Trophoblast cell (in vitro differentiated cells and primary cell): ENCODE measurements at regions not wholly inside any gene's neighbourhood (a gene's known extent, or its start where the extent isn't known, plus 50 kb on each side); places are given as distances from the start of the nearest gene placed in this dataset.

Experiments
- DNase-seq, 2 donors: peaks; one replicate each; pipeline ENCODE4 v3.0.0-alpha.2; 2016
- H2AFZ ChIP-seq: 2 replicates; pipeline ENCODE4 v1.6.1; 2013; ENCODE audit warnings: low read length, moderate library complexity, mild to moderate bottlenecking; ENCODE audit not compliant: insufficient read depth, poor library complexity
- H2AK5ac ChIP-seq: 2 replicates; pipeline ENCODE4 v1.6.1; 2013; ENCODE audit warnings: mild to moderate bottlenecking, low read length
- H2BK120ac ChIP-seq: 2 replicates; pipeline ENCODE4 v1.6.1; 2013; ENCODE audit warnings: low read length, mild to moderate bottlenecking, moderate library complexity; ENCODE audit not compliant: insufficient read depth, poor library complexity
- H2BK12ac ChIP-seq: 2 replicates; pipeline ENCODE4 v1.6.1; 2013; ENCODE audit warnings: mild to moderate bottlenecking, low read length, moderate library complexity
- H2BK5ac ChIP-seq: 2 replicates; pipeline ENCODE4 v1.6.1; 2013; ENCODE audit warnings: low read length, low read depth, moderate library complexity, mild to moderate bottlenecking; ENCODE audit not compliant: poor library complexity
- H3K14ac ChIP-seq: 2 replicates; pipeline ENCODE4 v1.6.1; 2013; ENCODE audit warnings: mild to moderate bottlenecking, low read length
- H3K18ac ChIP-seq: 2 replicates; pipeline ENCODE4 v1.6.1; 2013; ENCODE audit warnings: mild to moderate bottlenecking, low read length
- H3K23ac ChIP-seq: 2 replicates; pipeline ENCODE4 v1.6.1; 2013; ENCODE audit warnings: low read length
- H3K27ac ChIP-seq: 2 replicates; pipeline ENCODE4 v1.5.1; 2013; ENCODE audit warnings: low read depth, mild to moderate bottlenecking, inconsistent platforms, low read length, moderate library complexity
- H3K27me3 ChIP-seq: 2 replicates; pipeline ENCODE4 v1.6.1; 2013; ENCODE audit warnings: inconsistent platforms, mild to moderate bottlenecking, low read length, moderate library complexity; ENCODE audit not compliant: insufficient read depth
- H3K36me3 ChIP-seq, 2 experiments: 1 replicate in 1 of 2; 2 replicates in 1 of 2; pipeline ENCODE4 v1.6.1; 2013; ENCODE audit warnings: low read length in 2 of 2, mild to moderate bottlenecking in 2 of 2, moderate library complexity in 1 of 2; ENCODE audit not compliant: insufficient read depth in 2 of 2, control insufficient read depth in 1 of 2
- H3K4ac ChIP-seq: 2 replicates; pipeline ENCODE4 v1.6.1; 2013; ENCODE audit warnings: low read depth, mild to moderate bottlenecking, low read length, moderate library complexity
- H3K4me1 ChIP-seq, 2 experiments: 1 replicate in 1 of 2; 2 replicates in 1 of 2; pipeline ENCODE4 v1.6.1; 2013; ENCODE audit warnings: low read length in 2 of 2, mild to moderate bottlenecking in 2 of 2, moderate library complexity in 1 of 2; ENCODE audit not compliant: insufficient read depth in 2 of 2, control insufficient read depth in 1 of 2
- H3K4me2 ChIP-seq: 2 replicates; pipeline ENCODE4 v1.6.1; 2013; ENCODE audit warnings: inconsistent platforms, mild to moderate bottlenecking, low read length, moderate library complexity
- H3K4me3 ChIP-seq: 2 replicates; pipeline ENCODE4 v1.5.1; 2013; ENCODE audit warnings: mild to moderate bottlenecking, low read depth, low read length, inconsistent platforms
- H3K79me1 ChIP-seq: one replicate; pipeline ENCODE4 v1.6.1; 2013; ENCODE audit warnings: low read length
- H3K79me2 ChIP-seq: 2 replicates; pipeline ENCODE4 v1.6.1; 2013; ENCODE audit warnings: low read length, mild to moderate bottlenecking; ENCODE audit not compliant: control insufficient read depth, insufficient read depth, poor library complexity
- H3K9ac ChIP-seq: 2 replicates; pipeline ENCODE4 v1.6.1; 2013; ENCODE audit warnings: mild to moderate bottlenecking, low read length
- H3K9me3 ChIP-seq: 2 replicates; pipeline ENCODE4 v1.6.1; 2013; ENCODE audit warnings: low read depth, mild to moderate bottlenecking, control low read depth, inconsistent platforms, low read length; ENCODE audit not compliant: insufficient read depth
- H4K12ac ChIP-seq: 2 replicates; pipeline ENCODE4 v1.6.1; 2013; ENCODE audit warnings: low read depth, mild to moderate bottlenecking, low read length, moderate library complexity
- H4K8ac ChIP-seq: 2 replicates; pipeline ENCODE4 v1.6.1; 2013; ENCODE audit warnings: low read depth, mild to moderate bottlenecking, low read length, moderate library complexity
- H4K91ac ChIP-seq: one replicate; pipeline ENCODE4 v1.6.1; 2013; ENCODE audit warnings: low read depth, mild to moderate bottlenecking, low read length, moderate library complexity
- WGBS: extraction: QIAGEN DNeasy Blood & Tissue Kit; methylation state at CpG from one replicate; pipeline ENCODE4 v1.1.7; 2013; ENCODE audit warnings: missing lambda C conversion rate; ENCODE audit not compliant: insufficient read length, insufficient coverage; ENCODE audit errors: extremely low coverage; 5-methylcytosine and 5-hydroxymethylcytosine counted together

DNA sequence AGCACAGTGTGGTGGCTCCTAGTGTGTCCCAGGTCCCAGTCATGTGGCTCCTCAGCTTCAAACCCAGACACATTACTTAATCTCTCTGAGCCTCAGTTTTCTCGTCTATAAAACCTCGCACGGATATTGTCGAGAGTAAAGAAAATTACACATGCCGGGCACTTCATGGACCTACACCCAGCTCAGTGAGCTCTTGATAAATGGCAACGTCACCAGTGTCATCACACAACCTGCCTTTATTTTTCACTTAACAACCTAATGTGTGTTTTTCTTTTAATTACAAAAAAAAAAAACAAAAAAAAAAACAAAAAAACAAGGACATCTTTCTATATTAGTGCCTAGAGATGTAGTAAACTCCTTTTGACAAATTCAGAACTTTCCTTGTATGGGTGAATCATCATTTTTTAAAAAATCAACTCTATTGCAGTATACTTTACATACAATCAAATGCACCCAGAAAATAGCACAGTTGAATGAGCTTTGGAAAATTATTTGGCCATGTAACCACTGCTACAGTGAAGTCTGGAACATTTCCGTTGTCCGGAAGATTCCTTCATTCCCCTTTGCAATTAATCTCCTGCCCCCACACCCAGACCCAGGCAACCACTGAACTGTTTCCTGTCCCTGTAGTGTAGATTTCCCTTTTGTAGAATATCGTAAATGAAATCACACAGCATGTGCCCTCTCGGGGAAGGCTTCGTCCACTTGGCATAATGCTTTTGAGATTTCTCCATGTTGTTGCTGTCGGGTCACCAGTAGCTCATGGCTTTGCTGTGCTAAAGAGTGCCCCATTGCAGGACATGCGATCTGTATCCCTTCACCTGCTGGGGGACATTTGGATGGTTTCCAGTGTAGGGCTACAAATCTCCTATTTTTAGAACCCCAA is 100.4 kb upstream of the LARP1 start:
- Histone ChIP-seq H3K27ac (no peak overlapping the region), H2BK12ac (no peak overlapping the region), H4K8ac (no peak overlapping the region), H3K79me2 (no peaks in the 10 kb centered on the region), H3K79me1 (no peaks in the 10 kb centered on the region), H3K14ac (no peak overlapping the region), H3K36me3 (no peaks in the 10 kb centered on the region), H4K12ac (no peak overlapping the region), H3K4ac (no peak overlapping the region), H3K18ac (no peak overlapping the region), H4K91ac (no peak overlapping the region), H3K9me3 (no peaks in the 10 kb centered on the region), H3K23ac (no peak overlapping the region), H2AK5ac (no peak overlapping the region), H3K9ac (no peak overlapping the region), H3K27me3 (no peaks in the 10 kb centered on the region), H3K4me1 (no peaks in the 10 kb centered on the region), H3K4me3 (no peak overlapping the region), H2BK5ac (no peak overlapping the region), H2AFZ (no peak overlapping the region), H2BK120ac (no peak overlapping the region), H3K4me2 (no peak overlapping the region)
- no CpG with 5 or more reads among the region's 13 CpGs for WGBS
- DNase-seq = no peak

DNA sequence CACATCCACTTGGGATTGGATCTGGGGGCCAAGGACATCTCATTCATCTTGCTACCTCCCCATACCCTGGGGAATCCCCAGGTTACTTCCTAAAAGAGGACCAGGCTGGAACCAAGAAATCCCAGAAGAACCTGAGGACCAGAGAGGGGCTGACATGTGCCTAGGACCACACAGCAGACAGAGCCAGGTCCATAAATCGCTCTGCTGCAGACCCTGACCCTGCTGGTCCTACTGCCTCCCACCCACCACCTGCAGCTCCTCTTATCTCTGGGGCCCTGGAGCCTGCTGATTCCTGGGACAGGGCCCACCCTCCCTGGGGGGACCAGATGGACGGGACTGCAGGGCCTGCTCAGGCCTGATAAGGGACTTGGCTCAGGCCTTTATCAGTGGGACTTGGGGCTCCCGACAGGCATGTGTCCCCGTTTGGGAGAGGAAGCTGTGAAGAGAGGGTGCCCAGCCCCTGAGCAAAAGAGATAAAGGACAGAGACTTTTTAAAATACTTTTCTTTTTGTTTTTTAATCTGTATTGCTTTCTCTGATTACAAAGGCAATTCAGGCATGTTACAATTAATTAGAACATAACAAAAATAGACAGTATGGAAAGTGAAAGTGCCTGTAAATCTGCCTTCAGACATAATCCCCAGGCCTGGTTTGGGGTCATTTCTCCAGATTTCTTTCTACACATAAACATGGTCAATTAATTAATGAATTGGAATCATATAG is 101.3 kb upstream of the LARP1 start:
- Histone ChIP-seq H3K36me3 (no peaks in the 10 kb centered on the region), H2BK120ac (no peak overlapping the region), H2BK5ac (no peak overlapping the region), H3K4me1 (no peaks in the 10 kb centered on the region), H3K9ac (no peak overlapping the region), H3K27ac (no peak overlapping the region), H3K4me2 (no peak overlapping the region), H2BK12ac (no peak overlapping the region), H3K18ac (no peak overlapping the region), H3K23ac (no peak overlapping the region), H2AFZ (no peak overlapping the region), H3K79me2 (no peaks in the 10 kb centered on the region), H2AK5ac (no peak overlapping the region), H3K9me3 (no peaks in the 10 kb centered on the region), H3K4me3 (no peak overlapping the region), H4K91ac (no peak overlapping the region), H4K12ac (no peak overlapping the region), H3K4ac (no peak overlapping the region), H3K27me3 (no peaks in the 10 kb centered on the region), H3K14ac (no peak overlapping the region), H3K79me1 (no peaks in the 10 kb centered on the region), H4K8ac (no peak overlapping the region)
- no peak for DNase-seq
- no CpG with 5 or more reads among the region's 4 CpGs for WGBS

DNA sequence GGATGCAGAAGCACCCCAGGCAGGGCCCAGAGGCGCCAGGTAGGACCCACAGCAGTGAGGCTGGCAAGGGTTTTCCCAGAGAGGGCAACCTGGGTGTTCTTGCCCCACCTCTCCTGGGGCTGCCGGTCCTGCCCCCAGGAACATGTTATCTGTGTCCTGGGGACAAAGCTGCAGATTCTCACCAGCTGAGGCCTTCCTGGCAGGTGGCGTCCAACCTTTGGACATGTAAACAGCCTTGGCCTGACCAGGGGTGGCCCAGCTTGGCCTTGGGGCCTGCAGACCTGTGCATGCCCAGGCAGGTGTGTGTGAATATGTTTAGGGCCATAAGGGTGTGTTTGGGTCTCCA is 101.8 kb upstream of the LARP1 start:
- Histone ChIP-seq H3K27me3 (no peaks in the 10 kb centered on the region), H3K79me1 (no peaks in the 10 kb centered on the region), H3K27ac (no peak overlapping the region), H3K9ac (peak overlapping the region; percentile 5), H3K4me2 (no peak overlapping the region), H2BK12ac (no peak overlapping the region), H3K4ac (no peak overlapping the region), H2BK120ac (no peak overlapping the region), H3K9me3 (no peaks in the 10 kb centered on the region), H3K23ac (no peak overlapping the region), H2AK5ac (no peak overlapping the region), H4K8ac (no peak overlapping the region), H3K14ac (no peak overlapping the region), H2AFZ (peak overlapping the region; percentile 11), H2BK5ac (no peak overlapping the region), H4K91ac (no peak overlapping the region), H4K12ac (no peak overlapping the region), H3K4me3 (no peak overlapping the region), H3K36me3 (no peaks in the 10 kb centered on the region), H3K79me2 (no peaks in the 10 kb centered on the region), H3K4me1 (no peaks in the 10 kb centered on the region), H3K18ac (no peak overlapping the region)
- DNase-seq = no peak
- no CpG with 5 or more reads among the region's 3 CpGs for WGBS

DNA sequence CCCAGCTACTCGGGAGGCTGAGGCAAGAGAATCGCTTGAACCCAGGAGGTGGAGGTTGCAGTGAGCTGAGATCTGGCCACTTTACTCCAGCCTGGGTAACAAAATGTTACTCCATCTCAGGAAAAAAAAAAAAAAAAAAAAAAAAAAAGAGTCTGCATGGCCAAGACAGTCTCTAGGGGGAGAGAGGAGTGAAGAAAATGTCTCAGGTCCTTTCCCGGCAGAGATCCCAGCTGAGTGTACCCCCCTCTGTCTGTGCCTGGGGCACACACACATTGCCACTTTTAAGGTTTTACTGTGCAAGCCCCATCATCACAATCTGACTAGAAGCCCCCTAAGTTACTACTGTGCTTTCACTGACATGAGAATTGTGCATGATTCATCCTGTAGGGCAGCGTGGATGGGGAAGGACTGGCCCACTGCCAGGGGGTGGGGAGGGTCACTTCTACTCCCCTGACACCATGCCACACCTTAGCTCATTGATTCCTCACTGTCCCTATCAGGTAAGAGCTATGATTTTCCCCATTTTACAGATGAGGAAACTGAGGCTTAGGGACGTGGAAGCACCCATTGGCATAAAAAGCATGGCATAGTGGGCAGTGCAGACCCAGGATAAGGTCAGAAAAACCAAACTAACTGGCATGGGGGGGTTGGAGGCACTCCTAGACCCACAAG is 102.3 kb upstream of the LARP1 start:
- Histone ChIP-seq H3K79me2 (no peaks in the 10 kb centered on the region), H3K4ac (no peak overlapping the region), H2BK5ac (no peak overlapping the region), H2AK5ac (no peak overlapping the region), H3K9ac (no peak overlapping the region), H3K4me2 (no peak overlapping the region), H3K14ac (no peak overlapping the region), H4K12ac (no peak overlapping the region), H3K79me1 (no peaks in the 10 kb centered on the region), H2BK12ac (no peak overlapping the region), H3K4me3 (no peak overlapping the region), H4K91ac (no peak overlapping the region), H3K27ac (no peak overlapping the region), H4K8ac (no peak overlapping the region), H3K4me1 (peaks cover 0 to under 1% of the 10 kb centered on the region in 2 experiments), H3K23ac (no peak overlapping the region), H3K36me3 (no peaks in the 10 kb centered on the region), H3K27me3 (no peaks in the 10 kb centered on the region), H2AFZ (no peak overlapping the region), H3K18ac (no peak overlapping the region), H2BK120ac (no peak overlapping the region), H3K9me3 (no peaks in the 10 kb centered on the region)
- no peak for DNase-seq
- no CpG with 5 or more reads among the region's 5 CpGs for WGBS
